Stimulated activated effector memory CD8-positive, alpha-beta T cell treated with anti-CD3 and anti-CD28 coated beads, Interleukin-12 subunit alpha, Interleukin-12 subunit beta, amount 100 ng/mL, for 72 hours (primary cell): ENCODE measurements at regions not wholly inside any gene's neighbourhood (a gene's known extent, or its start where the extent isn't known, plus 50 kb on each side); places are given as distances from the start of the nearest gene placed in this dataset.
"Not testable (repeated sequence)": the region's sequence is repeated elsewhere in the genome, so short reads cannot be mapped to it uniquely, and the experiment has no call there.

Source experiments
- ATAC-seq: fragments of 150-1000 bp; cut with Tn5 transposase; 2 replicates; pipeline ENCODE4 v1.10.0; 2021
- DNase-seq, 2 donors: peaks; one replicate each; pipeline ENCODE4 v3.0.0; 2021 to 2022; ENCODE audit warnings: low spot score in 2 of 2
- H3K27ac Mint-ChIP-seq: one replicate; pipeline ENCODE4 v1.8.0; 2022; ENCODE audit warnings: mild to moderate bottlenecking, mixed read lengths
- H3K36me3 Mint-ChIP-seq: one replicate; pipeline ENCODE4 v1.8.0; 2022; ENCODE audit warnings: mild to moderate bottlenecking, mixed read lengths
- H3K4me1 Mint-ChIP-seq: one replicate; pipeline ENCODE4 v1.8.0; 2022; ENCODE audit warnings: mixed read lengths
- H3K4me3 Mint-ChIP-seq: one replicate; pipeline ENCODE4 v1.8.0; 2022; ENCODE audit warnings: mild to moderate bottlenecking, mixed read lengths
- H3K9me3 Mint-ChIP-seq: one replicate; pipeline ENCODE4 v1.8.0; 2022; ENCODE audit warnings: mixed read lengths

DNA sequence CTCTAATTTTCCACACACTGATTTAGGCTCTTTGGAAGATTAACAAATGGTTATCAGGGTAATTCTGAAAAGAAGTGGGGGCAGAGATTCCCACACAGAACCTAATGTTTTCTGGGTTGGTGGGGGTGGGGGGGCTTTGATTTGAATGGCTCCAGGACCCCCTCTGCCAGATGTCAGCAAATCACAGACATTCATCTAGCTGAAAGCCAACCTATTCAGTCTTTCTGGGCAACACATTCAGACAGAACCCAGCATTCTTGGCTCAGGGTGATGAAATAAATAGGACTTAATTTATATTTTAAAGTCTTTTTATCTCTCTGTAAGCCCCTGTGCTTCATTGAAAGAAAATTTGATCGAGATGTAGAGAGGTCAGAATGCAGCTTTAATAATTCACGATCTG lies 533.2 kb downstream of the XYLT1 start:
- H3K4me1 Mint-ChIP-seq, result no peaks in the 10 kb centered on the region
- no peak overlapping the region for H3K4me3 Mint-ChIP-seq
- H3K36me3 Mint-ChIP-seq, result no peaks in the 10 kb centered on the region
- ATAC-seq, result no peak
- no peak overlapping the region for H3K27ac Mint-ChIP-seq
- no peak for DNase-seq
- no peaks in the 10 kb centered on the region for H3K9me3 Mint-ChIP-seq

- no peak overlapping the region for H3K4me3 Mint-ChIP-seq
- H3K9me3 Mint-ChIP-seq, result no peaks in the 10 kb centered on the region
- DNase-seq, result no peak
- no peak overlapping the region for H3K27ac Mint-ChIP-seq
- H3K36me3 Mint-ChIP-seq, result no peaks in the 10 kb centered on the region
- H3K4me1 Mint-ChIP-seq, result no peaks in the 10 kb centered on the region
- no peak for ATAC-seq
Observed at GRCh38 chr16:16938009-16938408, 532.8 kb downstream of the XYLT1 start.

DNA sequence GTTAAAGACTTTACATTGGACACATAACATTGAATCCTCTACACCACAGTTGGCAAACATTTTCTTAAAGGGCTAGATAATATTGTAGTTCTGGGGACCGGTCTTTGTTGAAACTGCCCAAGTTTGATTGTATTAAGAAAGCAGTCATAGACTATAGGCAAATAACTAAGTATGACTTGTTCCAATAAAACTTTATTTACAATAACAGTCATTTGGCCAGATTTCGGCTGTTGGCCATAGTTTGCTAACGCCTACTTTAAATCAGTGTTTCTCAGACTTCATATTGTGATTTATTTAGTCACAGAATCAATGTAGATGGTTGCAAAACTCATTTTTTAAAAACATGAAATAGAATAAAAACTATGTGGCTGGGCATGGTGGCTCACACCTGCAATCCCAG lies 531.8 kb downstream of the XYLT1 start:
- DNase-seq (no peak), ATAC-seq (no peak)
- H3K4me3 Mint-ChIP-seq, result no peak overlapping the region
- no peak overlapping the region for H3K27ac Mint-ChIP-seq
- H3K4me1 Mint-ChIP-seq, result no peaks in the 10 kb centered on the region
- no peaks in the 10 kb centered on the region for H3K9me3 Mint-ChIP-seq
- no peaks in the 10 kb centered on the region for H3K36me3 Mint-ChIP-seq

DNA sequence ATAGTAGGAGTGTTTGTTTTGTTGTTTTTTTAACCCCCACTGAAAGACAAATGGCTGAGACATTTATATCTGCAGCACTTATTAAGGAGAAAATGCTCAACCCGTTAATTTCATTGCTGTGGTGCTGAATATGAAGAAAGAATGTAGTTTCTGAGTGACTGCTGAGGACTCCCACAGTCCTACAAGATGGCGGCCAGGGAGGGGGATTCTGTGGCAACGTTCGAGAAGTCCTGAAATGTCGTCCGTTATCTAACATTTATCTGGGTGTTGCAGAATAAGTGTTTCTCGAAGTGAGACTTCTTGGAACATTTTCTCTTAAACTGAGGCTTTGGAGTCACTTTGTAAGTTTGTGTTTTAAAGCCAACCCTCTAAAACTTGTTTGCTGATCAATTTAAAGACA lies 530.4 kb downstream of the XYLT1 start:
- H3K4me3 Mint-ChIP-seq, result no peak overlapping the region
- no peaks in the 10 kb centered on the region for H3K4me1 Mint-ChIP-seq
- no peak for ATAC-seq

GRCh38 chr16:16942849-16943248 lies 527.9 kb downstream of the XYLT1 start:
- not testable (repeated sequence) for ATAC-seq, H3K36me3 Mint-ChIP-seq, H3K9me3 Mint-ChIP-seq, H3K4me3 Mint-ChIP-seq, DNase-seq, H3K27ac Mint-ChIP-seq, H3K4me1 Mint-ChIP-seq

More for the DNA sequence above, 530.4 kb downstream of the XYLT1 start:
- H3K9me3 Mint-ChIP-seq, result no peaks in the 10 kb centered on the region
- no peak for DNase-seq
- no peak overlapping the region for H3K27ac Mint-ChIP-seq
- H3K36me3 Mint-ChIP-seq, result no peaks in the 10 kb centered on the region

- ATAC-seq (no peak), DNase-seq (no peak)
- peaks cover 8% of the 10 kb centered on the region for H3K9me3 Mint-ChIP-seq
- H3K36me3 Mint-ChIP-seq, result no peaks in the 10 kb centered on the region
- H3K4me1 Mint-ChIP-seq, result no peaks in the 10 kb centered on the region
- no peak overlapping the region for H3K4me3 Mint-ChIP-seq
- H3K27ac Mint-ChIP-seq, result no peak overlapping the region
Observed at GRCh38 chr16:16945207-16945606, 525.6 kb downstream of the XYLT1 start.

GRCh38 chr16:16956376-16956775 lies 514.4 kb downstream of the XYLT1 start:
- Mint-ChIP-seq H3K9me3 (no peaks in the 10 kb centered on the region), H3K4me1 (peaks cover 4% of the 10 kb centered on the region), H3K36me3 (no peaks in the 10 kb centered on the region), H3K4me3 (no peak overlapping the region), H3K27ac (no peak overlapping the region)
- ATAC-seq, result no peak
- no peak for DNase-seq

DNA sequence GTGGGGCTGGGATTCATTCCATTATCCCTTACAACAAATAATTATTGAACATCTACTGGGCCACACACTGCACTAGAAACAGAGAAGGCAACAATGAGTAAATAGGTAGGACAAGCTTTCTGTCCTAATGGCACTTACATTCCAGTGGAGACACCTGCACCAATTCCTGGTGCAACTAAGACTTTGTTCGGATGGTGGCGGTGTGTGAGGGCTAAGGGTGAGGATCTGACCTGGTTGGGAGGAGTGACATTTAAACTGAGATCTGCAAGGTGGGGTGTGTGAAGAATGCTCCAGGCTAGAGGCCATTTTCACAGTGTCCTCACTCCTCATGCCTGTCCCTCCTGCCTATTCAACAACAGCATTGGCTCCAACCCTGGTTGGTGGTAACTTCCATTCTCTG lies 510.0 kb downstream of the XYLT1 start:
- no peak overlapping the region for H3K27ac Mint-ChIP-seq
- peaks cover 5% of the 10 kb centered on the region for H3K4me1 Mint-ChIP-seq
- ATAC-seq (no peak), DNase-seq (no peak)
- no peaks in the 10 kb centered on the region for H3K36me3 Mint-ChIP-seq
- H3K9me3 Mint-ChIP-seq, result no peaks in the 10 kb centered on the region
- H3K4me3 Mint-ChIP-seq, result no peak overlapping the region

GRCh38 chr16:16966439-16966838 lies 504.3 kb downstream of the XYLT1 start:
- Mint-ChIP-seq H3K4me1 (peaks cover under 1% of the 10 kb centered on the region), H3K9me3 (no peaks in the 10 kb centered on the region), H3K4me3 (no peak overlapping the region), H3K27ac (no peak overlapping the region), H3K36me3 (no peaks in the 10 kb centered on the region)
- DNase-seq (no peak), ATAC-seq (no peak)

DNA sequence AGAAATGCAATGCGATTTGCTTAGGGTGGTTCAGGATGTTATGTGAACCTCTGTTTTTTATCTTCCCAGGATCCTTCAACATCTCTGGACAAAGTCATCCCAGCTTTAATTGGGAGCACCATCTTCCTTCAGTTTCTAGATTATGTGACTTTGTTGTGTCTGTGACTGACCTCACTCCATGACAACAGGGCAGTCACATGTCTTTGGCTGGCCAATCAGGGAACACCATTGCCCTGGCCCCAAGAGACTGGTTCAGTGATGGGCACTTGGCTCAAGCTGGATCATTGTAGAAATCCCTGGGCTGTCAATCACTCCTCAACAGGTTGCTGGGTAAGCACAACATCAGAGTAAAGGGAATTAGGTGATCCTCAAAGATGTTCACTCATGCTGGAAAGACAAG lies 499.7 kb downstream of the XYLT1 start:
- H3K4me3 Mint-ChIP-seq, result no peak overlapping the region
- H3K36me3 Mint-ChIP-seq, result no peaks in the 10 kb centered on the region
- H3K27ac Mint-ChIP-seq, result no peak overlapping the region
- no peaks in the 10 kb centered on the region for H3K9me3 Mint-ChIP-seq
- DNase-seq (no peak), ATAC-seq (no peak)
- H3K4me1 Mint-ChIP-seq, result no peaks in the 10 kb centered on the region

DNA sequence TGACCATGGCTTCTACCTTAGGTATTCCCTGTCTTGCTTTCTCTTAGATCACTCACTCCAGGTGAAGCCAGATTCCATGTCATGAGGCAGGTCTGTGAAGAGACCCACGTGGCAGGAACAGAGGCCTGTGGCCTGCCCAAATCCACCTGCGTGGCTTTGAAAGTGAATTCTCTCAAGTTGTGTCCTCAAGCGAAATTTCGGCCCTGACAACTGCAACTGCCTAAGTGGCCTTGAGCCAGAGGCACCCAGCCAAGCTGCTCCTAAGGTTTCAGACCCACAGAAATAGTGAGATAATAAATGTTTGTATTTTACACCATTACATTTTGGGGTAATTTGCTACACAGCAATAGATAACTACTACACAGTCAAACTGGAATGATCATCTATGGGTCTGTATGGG lies 497.9 kb downstream of the XYLT1 start:
- H3K4me3 Mint-ChIP-seq, result no peak overlapping the region
- no peak for DNase-seq
- H3K9me3 Mint-ChIP-seq, result no peaks in the 10 kb centered on the region
- H3K27ac Mint-ChIP-seq, result no peak overlapping the region
- ATAC-seq, result no peak
- no peaks in the 10 kb centered on the region for H3K4me1 Mint-ChIP-seq
- no peaks in the 10 kb centered on the region for H3K36me3 Mint-ChIP-seq

DNA sequence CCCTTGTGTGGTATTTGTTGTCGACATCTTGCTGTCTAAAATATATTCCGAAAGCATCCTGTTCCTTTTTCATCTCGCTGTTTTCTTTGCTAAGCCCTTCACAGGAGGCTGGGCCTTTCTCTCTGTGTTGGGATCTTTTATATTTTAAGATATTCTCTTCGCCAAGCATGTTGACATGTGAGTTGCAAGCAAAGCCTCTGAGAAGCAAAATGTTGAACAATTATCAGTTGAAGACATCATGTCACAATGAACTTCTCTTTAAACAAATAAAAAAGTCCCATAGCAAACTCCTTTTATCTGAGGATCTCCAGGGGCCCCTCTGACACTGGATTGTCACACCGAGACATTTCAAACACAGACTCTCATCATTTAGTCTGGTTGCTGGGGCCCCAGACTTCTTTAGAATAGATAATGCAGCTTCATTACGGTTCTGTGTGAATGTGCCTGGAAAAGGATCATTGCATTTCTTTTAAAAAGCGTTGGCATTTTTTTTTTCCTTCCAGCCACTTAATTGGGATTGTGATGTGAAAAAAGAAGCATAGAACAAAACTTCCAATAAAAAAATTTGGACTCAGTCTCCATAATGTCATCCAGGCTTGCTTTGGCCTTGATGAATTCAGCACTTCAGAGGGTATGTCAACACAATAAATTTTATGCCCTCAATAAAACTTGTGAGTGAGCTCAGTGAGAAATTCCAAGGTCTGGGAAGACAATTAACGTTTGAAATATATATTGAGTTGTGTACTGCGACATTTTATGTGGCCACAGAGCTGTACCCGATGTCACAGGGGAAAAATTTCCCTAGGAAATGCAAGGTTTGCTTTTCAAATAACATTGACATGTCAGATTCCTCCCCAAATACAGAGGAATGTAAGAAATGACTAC lies 496.8 kb downstream of the XYLT1 start:
- Mint-ChIP-seq H3K27ac (no peak overlapping the region), H3K9me3 (no peaks in the 10 kb centered on the region), H3K36me3 (no peaks in the 10 kb centered on the region), H3K4me3 (no peak overlapping the region), H3K4me1 (no peaks in the 10 kb centered on the region)
- ATAC-seq (no peak), DNase-seq (no peak)

DNA sequence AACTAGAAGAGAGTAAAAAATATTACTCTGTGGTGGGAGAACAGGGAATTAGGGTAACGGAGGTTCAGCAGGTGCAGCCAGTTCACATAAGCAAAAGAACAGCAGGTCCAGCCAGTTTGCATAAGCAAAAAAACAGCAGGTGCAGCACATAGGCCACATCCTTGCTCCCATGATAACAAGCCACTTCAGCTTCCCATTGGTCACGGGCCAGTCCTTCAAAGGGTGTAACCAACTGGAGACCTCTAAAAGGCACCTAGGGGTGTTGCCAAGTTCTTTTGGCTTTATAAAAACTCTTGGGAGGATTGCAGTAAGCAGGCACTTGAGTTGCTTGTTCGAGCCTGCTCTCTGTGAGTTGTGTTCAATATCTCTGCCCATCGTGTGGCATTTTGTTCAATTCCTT lies 488.1 kb downstream of the XYLT1 start:
- Mint-ChIP-seq H3K27ac (no peak overlapping the region), H3K9me3 (no peaks in the 10 kb centered on the region), H3K4me3 (no peak overlapping the region), H3K4me1 (peaks cover 17% of the 10 kb centered on the region), H3K36me3 (no peaks in the 10 kb centered on the region)
- ATAC-seq (no peak), DNase-seq (no peak)

DNA sequence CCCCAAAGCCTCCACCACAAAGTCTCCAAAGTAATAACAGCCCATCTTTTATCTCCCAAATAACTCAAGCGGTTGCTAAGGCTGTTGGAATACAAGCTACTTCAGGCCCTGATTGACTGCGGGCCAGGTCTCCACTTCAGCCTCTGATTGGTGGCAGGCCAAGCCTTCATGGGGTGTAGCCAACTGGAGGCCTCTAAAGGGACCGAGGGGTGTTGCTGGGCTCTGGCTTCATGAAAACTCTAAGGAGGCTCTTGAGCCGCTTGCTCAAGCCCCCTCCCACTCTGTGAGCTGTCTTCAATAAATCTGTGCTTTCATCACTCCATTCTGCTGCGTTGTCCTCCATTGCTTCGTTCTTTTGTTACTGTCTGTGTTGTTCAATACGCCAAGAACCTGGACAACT lies 487.2 kb downstream of the XYLT1 start:
- DNase-seq (no peak), ATAC-seq (no peak)
- H3K4me3 Mint-ChIP-seq, result no peak overlapping the region
- no peak overlapping the region for H3K27ac Mint-ChIP-seq
- H3K4me1 Mint-ChIP-seq, result peaks cover 17% of the 10 kb centered on the region
- no peaks in the 10 kb centered on the region for H3K9me3 Mint-ChIP-seq
- no peaks in the 10 kb centered on the region for H3K36me3 Mint-ChIP-seq

DNA sequence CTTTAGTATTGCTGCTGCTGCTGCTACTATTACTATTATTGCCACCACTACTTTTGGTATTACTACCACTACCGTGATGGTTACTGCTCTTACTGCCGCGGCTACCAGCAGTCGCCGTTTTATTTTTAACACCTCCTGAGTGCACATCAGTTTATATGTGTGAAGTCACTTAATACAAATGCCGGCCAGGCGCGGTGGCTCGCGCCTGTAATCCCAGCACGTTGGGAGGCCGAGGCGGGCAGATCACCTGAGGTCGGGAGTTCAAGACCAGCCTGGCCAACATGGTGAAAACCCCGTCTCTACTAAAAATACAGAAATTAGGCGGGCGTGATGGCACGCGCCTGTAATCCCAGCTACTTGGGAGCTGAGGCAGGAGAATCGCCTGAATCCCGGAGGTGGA lies 486.7 kb downstream of the XYLT1 start:
- H3K4me1 Mint-ChIP-seq, result peaks cover 17% of the 10 kb centered on the region
- not testable (repeated sequence) for DNase-seq, H3K27ac Mint-ChIP-seq, H3K4me3 Mint-ChIP-seq, ATAC-seq, H3K36me3 Mint-ChIP-seq, H3K9me3 Mint-ChIP-seq

GRCh38 chr16:16985707-16986106 lies 485.1 kb downstream of the XYLT1 start:
- no peaks in the 10 kb centered on the region for H3K9me3 Mint-ChIP-seq
- no peak for DNase-seq
- peaks cover 17% of the 10 kb centered on the region for H3K4me1 Mint-ChIP-seq
- ATAC-seq, result no peak
- H3K36me3 Mint-ChIP-seq, result no peaks in the 10 kb centered on the region
- H3K4me3 Mint-ChIP-seq, result no peak overlapping the region
- H3K27ac Mint-ChIP-seq, result no peak overlapping the region
